Osteocyte (in vitro differentiated cells): ENCODE measurements at regions not wholly inside any gene's neighbourhood (a gene's known extent, or its start where the extent isn't known, plus 50 kb on each side); places are given as distances from the start of the nearest gene placed in this dataset.
A peak's percentile ranks its signal among the peaks of the same experiment; 100 is the strongest.

Experiments used
- DNase-seq: peaks from one replicate; pipeline ENCODE4 v3.0.0; 2021; ENCODE audit warnings: mixed read lengths; ENCODE audit not compliant: unreplicated experiment; ENCODE audit errors: extremely low spot score
- H3K27ac Mint-ChIP-seq: one replicate; pipeline ENCODE4 v1.8.0; 2021; ENCODE audit warnings: mild to moderate bottlenecking, mixed read lengths; ENCODE audit not compliant: unreplicated experiment
- H3K27me3 Mint-ChIP-seq: one replicate; pipeline ENCODE4 v1.8.0; 2021; ENCODE audit warnings: mixed read lengths; ENCODE audit not compliant: unreplicated experiment
- H3K36me3 Mint-ChIP-seq: one replicate; pipeline ENCODE4 v1.8.0; 2021; ENCODE audit warnings: mixed read lengths; ENCODE audit not compliant: unreplicated experiment
- H3K4me1 Mint-ChIP-seq: one replicate; pipeline ENCODE4 v1.8.0; 2021; ENCODE audit warnings: mixed read lengths; ENCODE audit not compliant: unreplicated experiment
- H3K4me3 Mint-ChIP-seq: one replicate; pipeline ENCODE4 v1.8.0; 2021; ENCODE audit warnings: mild to moderate bottlenecking, moderate library complexity, mixed read lengths; ENCODE audit not compliant: unreplicated experiment
- H3K9me3 Mint-ChIP-seq: one replicate; pipeline ENCODE4 v1.8.0; 2021; ENCODE audit warnings: mixed read lengths; ENCODE audit not compliant: unreplicated experiment
- CTCF ChIP-seq: fragments of 200-600 bp; sonication (generic); IDR thresholded peaks from 2 replicates; pipeline ENCODE4 v1.5.0; 2021; ENCODE audit warnings: antibody characterized with exemption, mild to moderate bottlenecking, moderate library complexity

GRCh38 chr6:27631609-27631916, 158.7 kb upstream of the ZNF184 start:
- no peak overlapping the region for H3K27ac Mint-ChIP-seq
- H3K4me1 Mint-ChIP-seq, result peaks cover 10% of the 10 kb centered on the region
- no peaks in the 10 kb centered on the region for H3K36me3 Mint-ChIP-seq
- H3K4me3 Mint-ChIP-seq, result peak overlapping the region; percentile 75
- H3K27me3 Mint-ChIP-seq, result peaks cover 26% of the 10 kb centered on the region
- no peak for TF ChIP-seq CTCF
- peaks cover 10% of the 10 kb centered on the region for H3K9me3 Mint-ChIP-seq
- DNase-seq, result no peak

- DNase-seq, result no peak
Observed at GRCh38 chr6:27630727-27631608, 158.1 kb upstream of the ZNF184 start.

GRCh38 chr6:27624694-27625262, 151.9 kb upstream of the ZNF184 start:
- Mint-ChIP-seq H3K36me3 (no peaks in the 10 kb centered on the region), H3K27me3 (peaks cover 29% of the 10 kb centered on the region), H3K27ac (no peak overlapping the region), H3K4me1 (no peaks in the 10 kb centered on the region), H3K9me3 (no peaks in the 10 kb centered on the region), H3K4me3 (no peak overlapping the region)
- TF ChIP-seq CTCF, result no peak
- DNase-seq, result no peak

More at GRCh38 chr6:27630727-27631608, 158.1 kb upstream of the ZNF184 start:
- Mint-ChIP-seq H3K9me3 (peaks cover 10% of the 10 kb centered on the region), H3K27me3 (peaks cover 26% of the 10 kb centered on the region), H3K4me1 (peaks cover 10% of the 10 kb centered on the region), H3K36me3 (no peaks in the 10 kb centered on the region), H3K27ac (no peak overlapping the region), H3K4me3 (peak overlapping the region; percentile 75)
- no peak for TF ChIP-seq CTCF

- no peaks in the 10 kb centered on the region for H3K9me3 Mint-ChIP-seq
- H3K36me3 Mint-ChIP-seq, result no peaks in the 10 kb centered on the region
- no peak for DNase-seq
- no peak overlapping the region for H3K27ac Mint-ChIP-seq
- TF ChIP-seq CTCF, result no peak
- H3K4me3 Mint-ChIP-seq, result no peak overlapping the region
- H3K27me3 Mint-ChIP-seq, result peaks cover 29% of the 10 kb centered on the region
- H3K4me1 Mint-ChIP-seq, result peaks cover 1% of the 10 kb centered on the region
Observed at GRCh38 chr6:27623103-27623502, 150.2 kb upstream of the ZNF184 start.

- H3K27me3 Mint-ChIP-seq, result peaks cover 41% of the 10 kb centered on the region
- TF ChIP-seq CTCF, result no peak
- DNase-seq, result no peak
- H3K36me3 Mint-ChIP-seq, result no peaks in the 10 kb centered on the region
- H3K9me3 Mint-ChIP-seq, result no peaks in the 10 kb centered on the region
- H3K27ac Mint-ChIP-seq, result no peak overlapping the region
- H3K4me3 Mint-ChIP-seq, result no peak overlapping the region
- peaks cover 16% of the 10 kb centered on the region for H3K4me1 Mint-ChIP-seq
Observed at GRCh38 chr6:27619436-27619835, 146.5 kb upstream of the ZNF184 start.
